K562 (cell line): ENCODE measurements at regions not wholly inside any gene's neighbourhood (a gene's known extent, or its start where the extent isn't known, plus 50 kb on each side); places are given as distances from the start of the nearest gene placed in this dataset.

Source experiments
- ATAC-seq: fragments of 200-7000 bp; cut with Tn5 transposase; 3 replicates; pipeline ENCODE4 v1.9.1; 2020; ENCODE audit warnings: moderate library complexity
- BruUV-seq: library from RNA; stranded (reverse); fragments of 400-500 nt; replicated peaks from 2 replicates; lab custom pipeline; 2021; lab: Mats Ljungman, UMichigan
- CTCF ChIA-PET: fragments of 300-600 bp; formaldehyde crosslinking; extraction: SDS; loops from one replicate; lab custom pipeline; 2021; ENCODE audit warnings: low intra/inter-chr PET ratio; lab: Yijun Ruan, JAX
- POLR2A ChIA-PET: fragments of 300-600, 350-650 bp; sonication (Branson Sonifier 250); formaldehyde crosslinking; extraction: SDS; loops from one replicate; lab custom pipeline; 2021; ENCODE audit warnings: antibody characterized with exemption, inconsistent platforms; lab: Yijun Ruan, JAX
- DNase-seq, 4 experiments: peaks; one replicate each; pipeline versions ENCODE4 v3.0.0 to v3.0.0-alpha.2; 2011 to 2018; ENCODE audit warnings: low spot score in 3 of 4, mixed read lengths in 3 of 4; ENCODE audit errors: extremely low read depth in 1 of 4
- FAIRE-seq: peaks from 2 replicates; lab custom pipeline; 2011; peaks lifted over from hg19 to GRCh38; lab: Jason Lieb, UNC
- H2AFZ ChIP-seq: 2 replicates; pipeline ENCODE4 v1.6.0; 2011; ENCODE audit warnings: low read depth, low read length, control low read depth, inconsistent platforms
- H3K27ac ChIP-seq: fragments of 200-600 bp; 3 replicates; pipeline ENCODE4 v1.8.0; 2011; ENCODE audit warnings: low read depth, mild to moderate bottlenecking, control low read depth, inconsistent platforms, low read length, moderate library complexity, mixed read lengths; ENCODE audit errors: extremely low read depth
- H3K27me3 ChIP-seq, 2 experiments: fragments of 300-600 bp in 1 of 2; 2 replicates in 1 of 2; 3 replicates in 1 of 2; pipeline versions ENCODE4 v1.6.0 to v1.8.0; 2011; ENCODE audit warnings: inconsistent platforms in 2 of 2, low read length in 2 of 2, mild to moderate bottlenecking in 1 of 2, mixed read lengths in 1 of 2, moderate library complexity in 1 of 2; ENCODE audit not compliant: control insufficient read depth in 2 of 2, insufficient read depth in 2 of 2
- H3K36me3 ChIP-seq: fragments of 300-600 bp; 3 replicates; pipeline ENCODE4 v1.8.0; 2011; ENCODE audit warnings: mild to moderate bottlenecking, low read length, inconsistent platforms; ENCODE audit not compliant: control insufficient read depth, insufficient read depth
- H3K4me1 ChIP-seq, 2 experiments: fragments of 200-600 bp in 1 of 2; replicated peaks in 1 of 2; 2 replicates in 1 of 2; 3 replicates in 1 of 2; pipeline versions ENCODE4 v1.5.1 to v1.8.0; 2011; ENCODE audit warnings: inconsistent platforms in 2 of 2, low read length in 2 of 2, mild to moderate bottlenecking in 1 of 2, mixed read lengths in 1 of 2, moderate library complexity in 1 of 2; ENCODE audit not compliant: control insufficient read depth in 2 of 2, insufficient read depth in 2 of 2
- H3K4me2 ChIP-seq: 2 replicates; pipeline ENCODE4 v1.6.1; 2011; ENCODE audit warnings: low read length, control low read depth, inconsistent platforms, mixed read lengths; ENCODE audit not compliant: insufficient read depth
- H3K4me3 ChIP-seq: fragments of 200-600 bp; sonication (generic), shearing (Covaris generic); 2 replicates; pipeline ENCODE4 v1.5.1; 2016; ENCODE audit warnings: control low read depth, inconsistent platforms
- H3K79me2 ChIP-seq: fragments of 200-600 bp; 3 replicates; pipeline ENCODE4 v1.8.0; 2011; ENCODE audit warnings: low read length, inconsistent platforms; ENCODE audit not compliant: control insufficient read depth, insufficient read depth
- H3K9ac ChIP-seq, 2 experiments: 2 replicates each; pipeline versions ENCODE4 v1.6.0 to v1.6.1; 2011; ENCODE audit warnings: low read depth in 2 of 2, low read length in 2 of 2, control low read depth in 1 of 2, inconsistent platforms in 1 of 2, mild to moderate bottlenecking in 1 of 2, mixed read lengths in 1 of 2; ENCODE audit not compliant: insufficient read depth in 1 of 2
- H3K9me1 ChIP-seq: one replicate; pipeline ENCODE4 v1.6.0; 2011; ENCODE audit warnings: inconsistent platforms, mild to moderate bottlenecking, low read length, moderate library complexity; ENCODE audit not compliant: control insufficient read depth, insufficient read depth
- H3K9me3 ChIP-seq: replicated peaks from 2 replicates; pipeline ENCODE4 v1.5.1; 2011; ENCODE audit warnings: low read depth, low read length, inconsistent platforms; ENCODE audit not compliant: control insufficient read depth, insufficient read depth
- H4K20me1 ChIP-seq: replicated peaks from 2 replicates; pipeline ENCODE4 v1.6.1; 2011; ENCODE audit warnings: low read length, inconsistent platforms, mixed read lengths; ENCODE audit not compliant: control insufficient read depth, insufficient read depth
- BCOR ChIP-seq: fragments of 450-650 bp; IDR thresholded peaks from 2 replicates; pipeline ENCODE4 v1.6.1; 2016
- BHLHE40 ChIP-seq: IDR thresholded peaks from 2 replicates; pipeline ENCODE4 v1.6.1; 2011; ENCODE audit warnings: low read length, improper control_type of control experiment
- KLF10 ChIP-seq: fragments of 250-450 bp; sonication (Bioruptor Pico); IDR thresholded peaks from 2 replicates; pipeline ENCODE4 v1.6.1; 2021; ENCODE audit warnings: matching md5 sums
- NFXL1 ChIP-seq: fragments of 450-650 bp; formaldehyde crosslinking; IDR thresholded peaks from 2 replicates; pipeline ENCODE4 v1.4.0; 2021; ENCODE audit warnings: mild to moderate bottlenecking
- OTX1 ChIP-seq: fragments of 450-650 bp; formaldehyde crosslinking; IDR thresholded peaks from 2 replicates; pipeline ENCODE4 v1.4.0; 2022; ENCODE audit warnings: mild to moderate bottlenecking
- SUPT5H ChIP-seq: fragments of 450-650 bp; IDR thresholded peaks from 2 replicates; pipeline ENCODE4 v1.6.1; 2016
- XRCC3 ChIP-seq: fragments of 450-650 bp; IDR thresholded peaks from 2 replicates; pipeline ENCODE4 v1.6.1; 2017; ENCODE audit warnings: mild to moderate bottlenecking, moderate library complexity
- ZBED1 ChIP-seq: IDR thresholded peaks from 2 replicates; pipeline ENCODE4 v1.6.1; 2014
- ZFPM2 ChIP-seq: fragments of 250-450 bp; sonication (Bioruptor Pico); IDR thresholded peaks from 2 replicates; pipeline ENCODE4 v1.5.1; 2022; ENCODE audit warnings: mild to moderate bottlenecking
- ZNF224 ChIP-seq: sonication (generic); formaldehyde crosslinking; IDR thresholded peaks from 2 replicates; pipeline ENCODE4 v1.8.0; 2022; ENCODE audit warnings: mild to moderate bottlenecking, missing genetic modification reagents
- ZNF3 ChIP-seq: fragments of 250-450 bp; sonication (Bioruptor Pico); IDR thresholded peaks from 2 replicates; pipeline ENCODE4 v1.5.0; 2021; ENCODE audit warnings: mild to moderate bottlenecking, moderate library complexity
- ZNF717 ChIP-seq: fragments of 250-450 bp; sonication (Bioruptor Pico); IDR thresholded peaks from 2 replicates; pipeline ENCODE4 v1.5.0; 2021
- WGBS: fragments of 100-300 bp; shearing (Covaris generic); methylation state at CpG from one replicate; pipeline ENCODE4 v1.1.6; 2016; ENCODE audit warnings: low coverage, mixed read lengths; ENCODE audit not compliant: insufficient coverage; ENCODE audit errors: missing lambda C conversion rate; 5-methylcytosine and 5-hydroxymethylcytosine counted together
- in situ Hi-C: fragments of 300-500 bp; cut with MboI; formaldehyde crosslinking; loops from 4 replicates; pipeline ENCODE4 v1.15.0; 2018; ENCODE audit warnings: inconsistent platforms, mixed read lengths
- intact Hi-C: fragments of 100-400 bp; cut with micrococcal nuclease; formaldehyde crosslinking; loops from 2 replicates; pipeline ENCODE4 v1.14.2; 2022
- TF ChIP-seq, protein P1 (sequence below): sonication (generic); formaldehyde crosslinking; IDR thresholded peaks from 2 replicates; pipeline ENCODE4 v1.8.1; 2022; ENCODE audit warnings: missing genetic modification reagents
- TF ChIP-seq, protein P2 (sequence below): fragments of 450-650 bp; conservative IDR thresholded peaks from 2 replicates; pipeline ENCODE4 v1.6.1; 2016; ENCODE audit warnings: missing genetic modification characterization, low read depth, mild to moderate bottlenecking, missing compliant biosample characterization, moderate library complexity
- TF ChIP-seq, protein P3 (sequence below), 2 experiments: fragments of 450-650 bp; IDR thresholded peaks; 2 replicates each; pipeline ENCODE4 v1.6.1; 2016

DNA sequence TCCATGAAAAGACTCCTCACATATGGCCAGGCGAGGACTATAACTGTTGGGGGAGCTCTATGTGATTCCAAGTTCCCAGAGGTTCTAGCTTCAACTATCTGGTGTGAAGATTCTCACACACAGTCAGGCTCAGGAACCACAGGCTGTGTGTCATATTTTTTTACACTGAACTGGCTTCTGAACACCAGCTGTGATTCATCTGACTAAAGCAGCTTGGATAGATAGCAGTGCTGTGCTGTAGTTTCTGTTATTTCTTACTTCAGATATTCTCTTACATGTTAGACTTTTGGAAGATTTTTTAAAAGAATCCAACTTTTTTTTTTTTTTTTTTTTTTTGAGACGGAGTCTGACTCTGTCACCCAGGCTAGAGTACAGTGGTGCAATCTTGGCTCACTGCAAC lies 140.7 kb upstream of the MCHR2 start:
- CTCF ChIA-PET: no interaction called here
- no peaks in the 10 kb centered on the region for H3K36me3 ChIP-seq
- no peak for FAIRE-seq
- TF ChIP-seq ZNF224 (no peak), ZFPM2 (CRISPR knock-in tag) (no peak), SUPT5H (no peak), ZNF717 (CRISPR knock-in tag) (no peak), XRCC3 (no peak)
- H3K4me1 ChIP-seq: no peaks in the 10 kb centered on the region
- in situ Hi-C loops: no loop called here
- H3K27me3 ChIP-seq: peaks cover 4 to 15% of the 10 kb centered on the region in 2 experiments; a peak in 3 of 5 replicates
- no peaks in the 10 kb centered on the region for H4K20me1 ChIP-seq
- H3K27ac ChIP-seq: no peak overlapping the region
- BruUV-seq: no TSS peak
- H2AFZ ChIP-seq: no peak overlapping the region
- no peak for DNase-seq
- no peaks in the 10 kb centered on the region for H3K9me3 ChIP-seq
- WGBS: 0% methylated on average over 2 of the region's 2 CpGs
- intact Hi-C loops: no loop called here
- no peaks in the 10 kb centered on the region for H3K9me1 ChIP-seq
- no peak overlapping the region for H3K9ac ChIP-seq
- POLR2A ChIA-PET: interaction anchor here (0.6 to 0.7 kb wide), 2 partner anchors 112 to 248 kb away, joined by 3 to 5 read pairs; no protein-coding TSS in a partner anchor
- no peak overlapping the region for H3K4me3 ChIP-seq
- ATAC-seq: no peak
- no peaks in the 10 kb centered on the region for H3K79me2 ChIP-seq
- no peak overlapping the region for H3K4me2 ChIP-seq

DNA sequence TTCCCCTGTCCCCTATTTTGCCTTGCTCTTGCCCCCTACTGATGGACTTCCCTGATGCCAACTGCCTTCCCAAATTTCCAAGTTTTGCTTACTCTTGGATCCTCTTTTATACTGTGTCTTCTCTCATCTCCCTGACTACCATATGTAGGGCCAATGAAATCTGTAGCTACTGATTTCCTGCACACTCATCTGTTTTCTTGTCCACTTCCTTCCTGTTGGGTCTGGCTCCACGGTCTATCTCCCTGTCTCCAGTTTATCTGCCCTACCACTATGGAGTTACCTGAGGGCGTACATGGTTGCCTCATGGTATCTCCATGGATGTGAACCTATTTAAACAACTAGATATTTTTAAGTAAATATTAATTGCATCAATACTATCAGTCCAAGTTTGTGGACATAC lies 140.3 kb upstream of the MCHR2 start:
- POLR2A ChIA-PET: interaction anchor here (0.7 kb wide), 1 partner anchor 112 kb away, joined by 5 read pairs; no protein-coding TSS in a partner anchor
- DNase-seq (no peak), ATAC-seq (no peak), FAIRE-seq (no peak)
- Histone ChIP-seq H3K4me1 (no peaks in the 10 kb centered on the region), H2AFZ (no peak overlapping the region), H3K27ac (no peak overlapping the region), H3K9me1 (no peaks in the 10 kb centered on the region), H3K79me2 (no peaks in the 10 kb centered on the region), H3K9me3 (no peaks in the 10 kb centered on the region), H4K20me1 (no peaks in the 10 kb centered on the region), H3K4me3 (no peak overlapping the region), H3K36me3 (no peaks in the 10 kb centered on the region), H3K4me2 (no peak overlapping the region), H3K27me3 (peaks cover 4 to 15% of the 10 kb centered on the region in 2 experiments; a peak in 3 of 5 replicates), H3K9ac (no peak overlapping the region)
- WGBS: 0% methylated on average over 2 of the region's 2 CpGs
- CTCF ChIA-PET: no interaction called here
- intact Hi-C loops: no loop called here
- no TSS peak for BruUV-seq
- in situ Hi-C loops: no loop called here
- no peak for TF ChIP-seq OTX1 (CRISPR knock-in tag)
- TF ChIP-seq, protein P1, sequence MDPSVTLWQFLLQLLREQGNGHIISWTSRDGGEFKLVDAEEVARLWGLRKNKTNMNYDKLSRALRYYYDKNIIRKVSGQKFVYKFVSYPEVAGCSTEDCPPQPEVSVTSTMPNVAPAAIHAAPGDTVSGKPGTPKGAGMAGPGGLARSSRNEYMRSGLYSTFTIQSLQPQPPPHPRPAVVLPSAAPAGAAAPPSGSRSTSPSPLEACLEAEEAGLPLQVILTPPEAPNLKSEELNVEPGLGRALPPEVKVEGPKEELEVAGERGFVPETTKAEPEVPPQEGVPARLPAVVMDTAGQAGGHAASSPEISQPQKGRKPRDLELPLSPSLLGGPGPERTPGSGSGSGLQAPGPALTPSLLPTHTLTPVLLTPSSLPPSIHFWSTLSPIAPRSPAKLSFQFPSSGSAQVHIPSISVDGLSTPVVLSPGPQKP (CRISPR knock-in tag): no peak
- TF ChIP-seq, protein P2, sequence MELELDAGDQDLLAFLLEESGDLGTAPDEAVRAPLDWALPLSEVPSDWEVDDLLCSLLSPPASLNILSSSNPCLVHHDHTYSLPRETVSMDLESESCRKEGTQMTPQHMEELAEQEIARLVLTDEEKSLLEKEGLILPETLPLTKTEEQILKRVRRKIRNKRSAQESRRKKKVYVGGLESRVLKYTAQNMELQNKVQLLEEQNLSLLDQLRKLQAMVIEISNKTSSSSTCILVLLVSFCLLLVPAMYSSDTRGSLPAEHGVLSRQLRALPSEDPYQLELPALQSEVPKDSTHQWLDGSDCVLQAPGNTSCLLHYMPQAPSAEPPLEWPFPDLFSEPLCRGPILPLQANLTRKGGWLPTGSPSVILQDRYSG (tag): no peak
- no peak for TF ChIP-seq KLF10 (CRISPR knock-in tag)
- TF ChIP-seq, protein P3, sequence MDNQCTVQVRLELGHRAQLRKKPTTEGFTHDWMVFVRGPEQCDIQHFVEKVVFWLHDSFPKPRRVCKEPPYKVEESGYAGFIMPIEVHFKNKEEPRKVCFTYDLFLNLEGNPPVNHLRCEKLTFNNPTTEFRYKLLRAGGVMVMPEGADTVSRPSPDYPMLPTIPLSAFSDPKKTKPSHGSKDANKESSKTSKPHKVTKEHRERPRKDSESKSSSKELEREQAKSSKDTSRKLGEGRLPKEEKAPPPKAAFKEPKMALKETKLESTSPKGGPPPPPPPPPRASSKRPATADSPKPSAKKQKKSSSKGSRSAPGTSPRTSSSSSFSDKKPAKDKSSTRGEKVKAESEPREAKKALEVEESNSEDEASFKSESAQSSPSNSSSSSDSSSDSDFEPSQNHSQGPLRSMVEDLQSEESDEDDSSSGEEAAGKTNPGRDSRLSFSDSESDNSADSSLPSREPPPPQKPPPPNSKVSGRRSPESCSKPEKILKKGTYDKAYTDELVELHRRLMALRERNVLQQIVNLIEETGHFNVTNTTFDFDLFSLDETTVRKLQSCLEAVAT (IDR thresholded peaks at IDR 0.05): no peak
- TF ChIP-seq NFXL1 (CRISPR knock-in tag): no peak
- no peak for TF ChIP-seq BCOR
- no peak for TF ChIP-seq ZBED1
- no peak for TF ChIP-seq ZNF3 (CRISPR knock-in tag)
- no peak for TF ChIP-seq BHLHE40
